ENCODE measurements at regions not wholly inside any gene's neighbourhood (a gene's known extent, or its start where the extent isn't known, plus 50 kb on each side); places are given as distances from the start of the nearest gene placed in this dataset.

GRCh38 chr22:49042877-49043859, 784.5 kb downstream of the BRD1 start:
- H3K4me1 ChIP-seq (ENCODE audit: control insufficient read depth in 1 of 2, insufficient read depth in 2 of 2, low read length in 2 of 2), result no peaks in the 10 kb centered on the region
- H3K9me3 ChIP-seq (ENCODE audit: control insufficient read depth in 1 of 2, insufficient read depth in 1 of 2, low read depth in 1 of 2, low read length in 2 of 2), result no peaks in the 10 kb centered on the region
- H2AFZ ChIP-seq (ENCODE audit: low read depth, low read length, poor library complexity, severe bottlenecking), result no peak overlapping the region
- no peak overlapping the region for H3K9ac ChIP-seq (ENCODE audit: low read length)
- H3K9me2 ChIP-seq (ENCODE audit: insufficient read depth), result no peaks in the 10 kb centered on the region
- TF ChIP-seq JUND (IDR thresholded peaks at IDR 0.05) (no peak), CTCF (IDR thresholded peaks at IDR 0.05 in 2 of 3, conservative IDR thresholded peaks at IDR 0.05 in 1 of 3; ENCODE audit: borderline replicate concordance in 1 of 3, insufficient read depth in 1 of 3, low read depth in 2 of 3, low read length in 2 of 3) (no peak), EGR1 (IDR thresholded peaks at IDR 0.05; ENCODE audit: low read depth) (no peak), EZH2phosphoT487 (IDR thresholded peaks at IDR 0.05; ENCODE audit: borderline replicate concordance) (no peak), ATF3 (IDR thresholded peaks at IDR 0.05) (no peak), FOSL1 (IDR thresholded peaks at IDR 0.05; ENCODE audit: low read depth) (no peak), POLR2AphosphoS5 (IDR thresholded peaks at IDR 0.05; ENCODE audit: low read depth, low read length) (no peak), POLR2A (IDR thresholded peaks at IDR 0.05; ENCODE audit: borderline replicate concordance, extremely low read depth, insufficient read depth, insufficient read length) (no peak), RAD21 (IDR thresholded peaks at IDR 0.05; ENCODE audit: low read depth) (no peak), REST (IDR thresholded peaks at IDR 0.05; ENCODE audit: low read depth) (no peak), ZFX (IDR thresholded peaks at IDR 0.05) (no peak), CEBPB (IDR thresholded peaks at IDR 0.05; ENCODE audit: low read depth) (no peak), ZBTB33 (IDR thresholded peaks at IDR 0.05; ENCODE audit: extremely low read depth, insufficient replicate concordance, low read length) (no peak), CBX3 (IDR thresholded peaks at IDR 0.05; ENCODE audit: low read depth) (no peak)
- H3K27ac ChIP-seq (ENCODE audit: low read depth, low read length), result no peak overlapping the region
- intact Hi-C loops (cut with micrococcal nuclease), result no loop called here
- H3K36me3 ChIP-seq (ENCODE audit: control insufficient read depth in 1 of 2, insufficient read depth in 2 of 2, low read length in 2 of 2), result no peaks in the 10 kb centered on the region
- no peaks in the 10 kb centered on the region for H4K20me1 ChIP-seq (ENCODE audit: insufficient read depth)
- no peak overlapping the region for H3K4me2 ChIP-seq (ENCODE audit: low read length)
- no peaks in the 10 kb centered on the region for H3K79me2 ChIP-seq (ENCODE audit: insufficient read depth, low read length)
- DNase-seq (ENCODE audit: low read depth, low spot score) (no peak), ATAC-seq (no peak)
- H3K27me3 ChIP-seq (ENCODE audit: insufficient read depth, low read length), result peaks cover 26% of the 10 kb centered on the region
- RAD21 ChIA-PET (ENCODE audit: low non-redundant PET in 1 of 2, low total read pairs in 2 of 2, uncharacterized antibody in 2 of 2, unreplicated experiment in 2 of 2), result no interaction called here
- BruUV-seq (replicated peaks), result no TSS peak
- POLR2A ChIA-PET, result no interaction called here
- H3K4me3 ChIP-seq (replicated peaks in 1 of 2; ENCODE audit: low read depth in 1 of 2, low read length in 2 of 2), result no peak overlapping the region
- CTCF ChIA-PET, result interaction anchor here (0.8 kb wide), 1 partner anchor 262 kb away, joined by 5 read pairs; no protein-coding TSS in a partner anchor
